22Rv1 (cell line): ENCODE measurements at regions not wholly inside any gene's neighbourhood (a gene's known extent, or its start where the extent isn't known, plus 50 kb on each side); places are given as distances from the start of the nearest gene placed in this dataset.

Experiments
- H3K27ac ChIP-seq: fragments of 450-650 bp; 2 replicates; pipeline ENCODE4 v1.5.1; 2017
- ZFX ChIP-seq: fragments of 450-650 bp; IDR thresholded peaks from 2 replicates; pipeline ENCODE4 v1.6.1; 2017; ENCODE audit warnings: antibody characterized with exemption, borderline replicate concordance
- TF ChIP-seq, protein P1 (sequence below): fragments of 450-650 bp; IDR thresholded peaks from 2 replicates; pipeline ENCODE4 v1.5.1; 2017; ENCODE audit warnings: mild to moderate bottlenecking

DNA sequence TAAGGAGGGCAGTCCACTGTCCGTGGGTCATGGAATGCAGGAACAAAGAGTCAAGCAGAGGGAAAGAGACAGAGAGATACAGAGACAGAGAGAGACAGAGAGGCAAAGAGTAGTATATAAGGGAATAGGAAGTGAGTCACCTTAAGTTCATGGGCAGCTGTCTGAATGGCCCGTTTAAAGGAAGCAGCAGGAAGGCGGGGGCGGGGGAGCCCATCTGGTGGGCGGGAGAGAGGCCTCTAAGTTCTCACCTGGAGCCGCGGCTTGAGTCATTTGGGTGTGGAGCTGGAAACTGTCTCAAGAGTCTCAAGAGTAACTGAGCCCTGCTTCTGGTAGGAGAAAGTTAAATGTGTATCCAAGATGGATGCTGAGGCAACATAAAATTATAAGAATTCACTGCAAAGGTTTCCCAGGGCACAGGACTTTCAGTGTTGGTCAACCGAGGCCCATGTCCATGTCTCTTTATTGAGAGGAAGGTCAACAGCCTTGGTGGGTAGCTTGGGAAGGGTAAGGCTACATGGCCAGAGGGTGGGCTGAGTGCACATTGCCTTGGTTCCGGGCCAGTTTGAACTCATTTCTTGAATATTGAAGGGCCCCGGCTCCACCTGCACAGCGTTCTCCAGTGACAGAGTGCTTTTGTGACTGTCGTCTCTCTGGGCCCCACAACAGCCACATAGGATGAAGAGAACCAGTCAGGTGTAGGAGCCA lies 85.5 kb upstream of the CACUL1 start:
- TF ChIP-seq, protein P1, sequence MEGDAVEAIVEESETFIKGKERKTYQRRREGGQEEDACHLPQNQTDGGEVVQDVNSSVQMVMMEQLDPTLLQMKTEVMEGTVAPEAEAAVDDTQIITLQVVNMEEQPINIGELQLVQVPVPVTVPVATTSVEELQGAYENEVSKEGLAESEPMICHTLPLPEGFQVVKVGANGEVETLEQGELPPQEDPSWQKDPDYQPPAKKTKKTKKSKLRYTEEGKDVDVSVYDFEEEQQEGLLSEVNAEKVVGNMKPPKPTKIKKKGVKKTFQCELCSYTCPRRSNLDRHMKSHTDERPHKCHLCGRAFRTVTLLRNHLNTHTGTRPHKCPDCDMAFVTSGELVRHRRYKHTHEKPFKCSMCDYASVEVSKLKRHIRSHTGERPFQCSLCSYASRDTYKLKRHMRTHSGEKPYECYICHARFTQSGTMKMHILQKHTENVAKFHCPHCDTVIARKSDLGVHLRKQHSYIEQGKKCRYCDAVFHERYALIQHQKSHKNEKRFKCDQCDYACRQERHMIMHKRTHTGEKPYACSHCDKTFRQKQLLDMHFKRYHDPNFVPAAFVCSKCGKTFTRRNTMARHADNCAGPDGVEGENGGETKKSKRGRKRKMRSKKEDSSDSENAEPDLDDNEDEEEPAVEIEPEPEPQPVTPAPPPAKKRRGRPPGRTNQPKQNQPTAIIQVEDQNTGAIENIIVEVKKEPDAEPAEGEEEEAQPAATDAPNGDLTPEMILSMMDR = no peak
- H3K27ac ChIP-seq = no peak overlapping the region

DNA sequence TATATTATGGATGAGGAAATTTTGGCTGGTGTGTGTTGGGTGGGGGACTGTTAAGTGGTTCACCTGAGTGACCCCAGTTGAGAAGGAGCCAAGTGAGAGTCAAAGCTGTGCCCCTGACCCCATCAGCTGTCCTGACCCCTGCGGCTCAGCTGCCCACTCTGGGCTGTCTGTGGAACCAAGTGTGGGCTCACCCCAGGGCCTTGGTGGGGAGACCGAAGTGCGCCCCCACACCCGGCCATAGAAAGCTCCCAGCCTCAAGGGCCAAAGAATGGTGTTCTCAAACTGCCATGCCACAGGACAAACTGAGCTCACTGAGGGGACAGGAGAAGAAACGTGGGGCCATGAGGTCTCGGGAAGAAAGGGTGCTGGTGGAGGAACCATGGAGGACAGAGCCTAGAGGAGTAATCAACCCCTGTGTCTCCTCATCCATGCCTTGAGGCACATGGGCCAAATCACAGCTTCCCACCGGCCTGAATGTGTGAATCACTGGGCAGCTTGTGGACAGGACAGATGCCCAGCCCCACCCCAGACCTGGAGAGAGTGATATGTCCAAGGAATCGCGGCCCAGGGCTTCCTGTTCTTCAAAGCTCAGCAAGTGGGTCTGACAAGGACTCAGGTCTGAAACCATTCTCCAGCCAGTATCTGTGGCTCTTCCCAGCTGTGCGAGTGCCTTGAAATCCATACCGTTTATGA lies 86.2 kb upstream of the CACUL1 start:
- H3K27ac ChIP-seq = no peak overlapping the region
- TF ChIP-seq, protein P1 = no peak
- no peak for TF ChIP-seq ZFX

DNA sequence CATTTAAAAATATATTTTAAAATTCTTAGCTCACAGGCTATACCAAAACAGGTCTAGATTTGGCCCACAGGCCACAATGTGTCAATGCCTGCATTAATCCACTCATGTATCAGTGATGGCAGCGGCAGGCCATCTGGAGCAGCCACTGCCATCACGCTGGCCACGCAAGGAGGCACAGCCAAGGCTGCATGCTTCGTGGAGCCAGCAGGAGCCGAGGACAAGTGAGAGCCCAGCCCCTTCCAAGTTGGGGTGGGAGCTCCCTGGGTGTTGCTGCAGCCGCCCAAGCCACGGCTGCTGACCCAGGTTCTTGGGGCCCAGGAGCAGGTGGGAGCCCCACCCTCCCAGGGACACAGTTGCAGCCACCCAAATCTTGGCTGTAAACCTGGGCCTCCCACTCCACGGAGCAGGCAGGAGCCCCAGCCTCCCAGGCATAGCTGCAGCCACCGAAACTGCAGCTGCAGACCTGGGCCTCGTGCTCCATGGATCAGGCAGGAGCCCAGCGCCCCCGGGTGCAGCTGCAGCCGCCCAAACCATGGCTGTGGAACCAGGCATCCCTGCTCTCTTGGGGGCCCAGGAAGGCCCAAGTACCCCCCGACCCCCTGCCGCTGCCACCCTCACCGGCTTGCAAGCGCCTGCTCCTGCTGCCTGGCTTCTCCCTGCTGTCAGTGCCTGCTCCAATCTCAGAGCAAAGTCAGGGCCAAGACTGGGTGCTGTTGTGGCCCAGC lies 87.3 kb upstream of the CACUL1 start:
- TF ChIP-seq, protein P1 = no peak
- no peak for TF ChIP-seq ZFX
- H3K27ac ChIP-seq = no peak overlapping the region

DNA sequence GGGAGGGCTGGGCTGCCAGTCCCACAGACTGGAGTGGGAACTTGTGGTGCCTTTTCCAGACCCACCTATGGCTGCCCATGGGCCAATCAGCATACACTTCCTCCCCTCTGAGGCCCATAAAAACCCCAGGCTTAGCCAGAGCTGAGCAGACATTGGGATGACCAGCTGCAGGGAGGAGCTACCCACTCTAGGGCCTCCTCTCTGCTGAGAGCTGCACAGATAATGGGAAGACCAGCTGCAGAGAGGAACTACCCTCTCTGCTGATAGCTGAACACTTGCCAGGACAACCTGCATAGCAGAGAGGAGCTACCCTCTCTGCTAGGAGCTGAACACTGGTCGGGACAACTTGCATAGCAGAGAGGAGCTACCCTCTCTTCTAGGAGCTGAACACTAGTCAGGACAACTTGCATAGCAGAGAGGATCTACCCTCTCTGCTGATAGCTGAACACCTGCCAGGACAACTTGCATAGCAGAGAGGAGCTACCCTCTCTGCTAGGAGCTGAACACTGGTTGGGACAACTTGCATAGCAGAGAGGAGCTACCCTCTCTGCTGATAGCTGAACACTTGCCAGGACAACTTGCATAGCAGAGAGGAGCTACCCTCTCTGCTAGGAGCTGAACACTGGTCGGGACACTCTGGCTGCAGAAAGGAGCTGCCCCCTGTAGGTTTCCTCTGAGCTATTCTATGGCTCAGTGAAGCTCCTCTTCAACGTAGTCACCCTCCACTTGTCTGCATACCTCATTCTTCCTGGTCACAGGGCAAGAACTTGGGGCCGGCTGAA lies 88.3 kb upstream of the CACUL1 start:
- H3K27ac ChIP-seq = no peak overlapping the region
- TF ChIP-seq, protein P1 = no peak
- TF ChIP-seq ZFX = no peak

DNA sequence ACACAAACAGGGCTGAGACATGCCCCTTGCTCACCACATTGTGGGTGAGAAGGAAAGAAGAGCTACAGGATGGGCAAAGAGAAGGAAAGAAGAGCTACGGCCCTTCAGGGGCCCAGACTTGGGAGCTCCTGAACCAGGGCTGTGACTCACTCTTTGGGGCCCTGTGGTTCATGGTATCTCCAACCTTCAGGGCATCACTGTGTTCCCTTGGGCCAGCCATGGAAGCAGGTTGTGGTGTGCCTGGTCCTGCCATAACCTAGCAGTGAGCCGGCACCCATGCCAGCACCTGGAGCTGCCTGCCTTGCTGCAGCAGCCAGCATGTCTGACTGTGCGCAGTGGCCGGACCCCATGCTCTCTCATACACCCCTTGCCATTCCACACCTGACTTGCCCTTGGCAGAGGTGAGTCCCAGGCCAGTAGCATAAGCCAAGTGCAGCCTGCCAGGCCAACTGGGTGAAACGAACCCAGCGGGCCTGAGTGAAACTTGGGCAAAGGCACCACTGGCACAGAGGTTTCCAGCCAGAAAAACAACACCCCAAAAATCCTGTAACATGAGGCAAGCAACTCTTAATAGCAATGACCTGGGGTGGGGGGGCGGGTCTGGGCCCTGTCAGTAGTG lies 89.0 kb upstream of the CACUL1 start:
- H3K27ac ChIP-seq = no peak overlapping the region
- TF ChIP-seq ZFX = no peak
- TF ChIP-seq, protein P1 = no peak

DNA sequence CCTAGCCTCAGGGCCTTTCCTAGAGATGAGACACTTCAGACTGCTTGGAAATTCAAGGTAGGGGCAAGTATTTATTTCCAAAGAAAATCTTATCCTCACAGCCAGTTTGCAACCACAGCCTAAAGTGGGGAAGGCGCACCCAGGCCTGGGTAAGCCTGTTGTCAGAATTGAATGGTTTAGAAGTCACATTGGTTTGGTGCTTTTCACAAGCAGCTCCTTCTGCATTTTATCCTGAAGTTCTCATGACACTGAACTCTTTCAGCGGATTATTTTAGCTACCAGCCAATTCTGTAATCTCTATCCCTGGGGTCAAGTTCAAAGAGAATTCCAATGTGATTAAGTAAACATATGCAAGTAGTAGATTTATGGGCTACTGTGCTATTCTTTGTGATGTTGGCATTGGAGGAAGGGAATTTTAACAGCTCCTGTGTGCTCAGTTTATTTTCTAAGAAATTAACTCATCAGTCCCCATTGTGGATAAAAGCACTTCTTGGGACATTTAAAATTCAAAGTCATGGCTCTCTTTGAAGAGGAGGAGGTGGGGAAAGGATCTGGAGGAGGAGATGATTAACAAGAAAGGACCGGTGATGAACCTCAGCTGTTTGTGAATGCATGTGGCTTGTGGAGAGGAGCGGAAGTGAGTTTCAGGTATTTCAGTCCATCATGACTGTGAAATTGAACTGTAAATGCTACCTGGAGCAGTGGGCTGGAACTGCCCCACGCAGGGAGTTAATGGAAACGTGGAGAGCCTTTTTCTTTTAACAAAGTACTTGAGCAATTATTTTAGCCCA lies 90.2 kb upstream of the CACUL1 start:
- TF ChIP-seq, protein P1 = no peak
- TF ChIP-seq ZFX = no peak
- H3K27ac ChIP-seq = no peak overlapping the region
